Karpas-422 (cell line): ENCODE measurements at regions not wholly inside any gene's neighbourhood (a gene's known extent, or its start where the extent isn't known, plus 50 kb on each side); places are given as distances from the start of the nearest gene placed in this dataset.

Experiments used
- DNase-seq: peaks from one replicate; pipeline ENCODE4 v3.0.0-alpha.2; 2015
- H2AFZ ChIP-seq: fragments of 200-600 bp; sonication (generic); 2 replicates; pipeline ENCODE4 v1.6.1; 2014; ENCODE audit warnings: antibody characterized with exemption, low read length, mixed read lengths
- H3K27ac ChIP-seq: fragments of 200-600 bp; sonication (generic); 2 replicates; pipeline ENCODE4 v1.5.1; 2014; ENCODE audit warnings: mild to moderate bottlenecking, low read length, moderate library complexity
- H3K27me3 ChIP-seq: fragments of 200-600 bp; sonication (generic); 2 replicates; pipeline ENCODE4 v1.6.1; 2014; ENCODE audit warnings: low read length, mixed read lengths
- H3K36me3 ChIP-seq: fragments of 200-600 bp; sonication (generic); 2 replicates; pipeline ENCODE4 v1.6.1; 2014; ENCODE audit warnings: low read length, mixed read lengths; ENCODE audit not compliant: insufficient read depth
- H3K4me1 ChIP-seq: fragments of 200-600 bp; sonication (generic); 2 replicates; pipeline ENCODE4 v1.6.1; 2014; ENCODE audit warnings: mild to moderate bottlenecking, low read length, mixed read lengths
- H3K4me2 ChIP-seq: fragments of 200-600 bp; sonication (generic); 2 replicates; pipeline ENCODE4 v1.6.1; 2014; ENCODE audit warnings: low read length, low read depth, mild to moderate bottlenecking; ENCODE audit not compliant: poor library complexity, severe bottlenecking
- H3K4me3 ChIP-seq: fragments of 200-600 bp; sonication (generic); 2 replicates; pipeline ENCODE4 v1.5.1; 2014; ENCODE audit warnings: mild to moderate bottlenecking, antibody characterized with exemption, low read length, mixed read lengths
- H3K79me2 ChIP-seq: fragments of 200-600 bp; sonication (generic); 2 replicates; pipeline ENCODE4 v1.6.1; 2014; ENCODE audit warnings: mild to moderate bottlenecking, low read length, mixed read lengths
- H3K9ac ChIP-seq: fragments of 200-600 bp; sonication (generic); 2 replicates; pipeline ENCODE4 v1.6.0; 2014; ENCODE audit warnings: low read length
- H3K9me2 ChIP-seq: fragments of 200-600 bp; sonication (generic), shearing (Covaris generic); replicated peaks from 2 replicates; pipeline ENCODE4 v1.6.0; 2014; ENCODE audit warnings: mild to moderate bottlenecking, low read length, moderate library complexity; ENCODE audit not compliant: insufficient read depth
- H3K9me3 ChIP-seq: fragments of 300-700, 200-600 bp; sonication (generic); 2 replicates; pipeline ENCODE4 v1.6.1; 2014; ENCODE audit warnings: low read length, mixed read lengths
- H4K20me1 ChIP-seq: fragments of 200-600 bp; sonication (generic); 2 replicates; pipeline ENCODE4 v1.6.1; 2014; ENCODE audit warnings: mild to moderate bottlenecking, antibody characterized with exemption, low read length, low read depth; ENCODE audit not compliant: insufficient read depth

GRCh38 chr18:78801011-78801410 lies 178.6 kb upstream of the SALL3 start:
- no peak overlapping the region for H3K9ac ChIP-seq
- no peaks in the 10 kb centered on the region for H3K36me3 ChIP-seq
- no peaks in the 10 kb centered on the region for H3K9me2 ChIP-seq
- no peak overlapping the region for H3K4me2 ChIP-seq
- H2AFZ ChIP-seq = no peak overlapping the region
- no peak overlapping the region for H3K4me3 ChIP-seq
- H3K27me3 ChIP-seq = no peaks in the 10 kb centered on the region
- no peak overlapping the region for H3K27ac ChIP-seq
- H3K79me2 ChIP-seq = no peaks in the 10 kb centered on the region
- H4K20me1 ChIP-seq = no peaks in the 10 kb centered on the region
- no peak for DNase-seq
- peaks cover 7% of the 10 kb centered on the region for H3K4me1 ChIP-seq
- no peaks in the 10 kb centered on the region for H3K9me3 ChIP-seq

- no peak for DNase-seq
- no peaks in the 10 kb centered on the region for H3K79me2 ChIP-seq
- H3K36me3 ChIP-seq = no peaks in the 10 kb centered on the region
- peaks cover 12% of the 10 kb centered on the region for H3K4me1 ChIP-seq
- no peaks in the 10 kb centered on the region for H4K20me1 ChIP-seq
- H3K4me2 ChIP-seq = no peak overlapping the region
- no peak overlapping the region for H2AFZ ChIP-seq
- no peaks in the 10 kb centered on the region for H3K9me3 ChIP-seq
- H3K4me3 ChIP-seq = no peak overlapping the region
- no peak overlapping the region for H3K9ac ChIP-seq
- H3K9me2 ChIP-seq = no peaks in the 10 kb centered on the region
- no peak overlapping the region for H3K27ac ChIP-seq
- H3K27me3 ChIP-seq = no peaks in the 10 kb centered on the region
Measured at GRCh38 chr18:78803104-78803503, 176.5 kb upstream of the SALL3 start.

- H3K9ac ChIP-seq = no peak overlapping the region
- H3K9me3 ChIP-seq = no peaks in the 10 kb centered on the region
- H3K79me2 ChIP-seq = no peaks in the 10 kb centered on the region
- H3K4me3 ChIP-seq = no peak overlapping the region
- H3K4me1 ChIP-seq = peaks cover 12% of the 10 kb centered on the region
- H2AFZ ChIP-seq = no peak overlapping the region
- H3K27me3 ChIP-seq = no peaks in the 10 kb centered on the region
- no peaks in the 10 kb centered on the region for H3K36me3 ChIP-seq
- H3K27ac ChIP-seq = no peak overlapping the region
- no peak for DNase-seq
- no peaks in the 10 kb centered on the region for H3K9me2 ChIP-seq
- H3K4me2 ChIP-seq = no peak overlapping the region
- H4K20me1 ChIP-seq = no peaks in the 10 kb centered on the region
Measured at GRCh38 chr18:78804206-78805030, 175.2 kb upstream of the SALL3 start.

- Histone ChIP-seq H3K9me3 (no peaks in the 10 kb centered on the region), H3K36me3 (no peaks in the 10 kb centered on the region), H3K79me2 (no peaks in the 10 kb centered on the region), H3K9ac (no peak overlapping the region), H2AFZ (0 out of 2 replicates have a peak overlapping the region, but pooled peaks have one; percentile 38), H4K20me1 (no peaks in the 10 kb centered on the region), H3K27ac (no peak overlapping the region), H3K4me1 (peaks cover 12% of the 10 kb centered on the region), H3K27me3 (no peaks in the 10 kb centered on the region), H3K4me2 (peak overlapping the region; percentile 8), H3K9me2 (no peaks in the 10 kb centered on the region), H3K4me3 (no peak overlapping the region)
- peak; percentile 78 for DNase-seq
Measured at GRCh38 chr18:78805840-78806239, 173.8 kb upstream of the SALL3 start.

GRCh38 chr18:78807668-78808067 lies 171.9 kb upstream of the SALL3 start:
- no peak overlapping the region for H3K4me2 ChIP-seq
- H3K9me3 ChIP-seq = no peaks in the 10 kb centered on the region
- DNase-seq = no peak
- H2AFZ ChIP-seq = no peak overlapping the region
- no peaks in the 10 kb centered on the region for H3K27me3 ChIP-seq
- H4K20me1 ChIP-seq = no peaks in the 10 kb centered on the region
- no peaks in the 10 kb centered on the region for H3K79me2 ChIP-seq
- H3K27ac ChIP-seq = no peak overlapping the region
- no peaks in the 10 kb centered on the region for H3K36me3 ChIP-seq
- no peaks in the 10 kb centered on the region for H3K9me2 ChIP-seq
- H3K9ac ChIP-seq = no peak overlapping the region
- H3K4me1 ChIP-seq = peaks cover 12% of the 10 kb centered on the region
- no peak overlapping the region for H3K4me3 ChIP-seq

GRCh38 chr18:78809845-78810244 lies 169.8 kb upstream of the SALL3 start:
- Histone ChIP-seq H3K79me2 (no peaks in the 10 kb centered on the region), H3K4me1 (peaks cover 12% of the 10 kb centered on the region), H2AFZ (no peak overlapping the region), H3K9ac (no peak overlapping the region), H3K4me2 (no peak overlapping the region), H4K20me1 (no peaks in the 10 kb centered on the region), H3K36me3 (no peaks in the 10 kb centered on the region), H3K27me3 (no peaks in the 10 kb centered on the region), H3K9me3 (no peaks in the 10 kb centered on the region), H3K9me2 (no peaks in the 10 kb centered on the region), H3K4me3 (no peak overlapping the region), H3K27ac (no peak overlapping the region)
- no peak for DNase-seq

- H3K4me2 ChIP-seq = no peak overlapping the region
Measured at GRCh38 chr18:78810706-78811105, 168.9 kb upstream of the SALL3 start.

GRCh38 chr18:78812067-78812466 lies 167.6 kb upstream of the SALL3 start:
- Histone ChIP-seq H3K27me3 (no peaks in the 10 kb centered on the region), H3K4me2 (no peak overlapping the region), H4K20me1 (no peaks in the 10 kb centered on the region), H3K9me3 (no peaks in the 10 kb centered on the region), H3K9ac (no peak overlapping the region), H3K4me3 (no peak overlapping the region), H3K36me3 (no peaks in the 10 kb centered on the region), H3K4me1 (no peaks in the 10 kb centered on the region), H3K79me2 (no peaks in the 10 kb centered on the region), H3K9me2 (no peaks in the 10 kb centered on the region), H2AFZ (no peak overlapping the region), H3K27ac (no peak overlapping the region)
- DNase-seq = no peak

More at GRCh38 chr18:78810706-78811105, 168.9 kb upstream of the SALL3 start:
- Histone ChIP-seq H3K27ac (no peak overlapping the region), H3K4me1 (peaks cover 8% of the 10 kb centered on the region), H3K79me2 (no peaks in the 10 kb centered on the region), H3K9me3 (no peaks in the 10 kb centered on the region), H3K4me3 (no peak overlapping the region), H3K9ac (no peak overlapping the region), H3K27me3 (no peaks in the 10 kb centered on the region), H3K36me3 (no peaks in the 10 kb centered on the region), H3K9me2 (no peaks in the 10 kb centered on the region), H2AFZ (no peak overlapping the region), H4K20me1 (no peaks in the 10 kb centered on the region)
- no peak for DNase-seq
